ENCODE measurements at regions not wholly inside any gene's neighbourhood (a gene's known extent, or its start where the extent isn't known, plus 50 kb on each side); places are given as distances from the start of the nearest gene placed in this dataset.

GRCh38 chr2:47249157-47249900, 73.0 kb upstream of the CALM2 start:
- no peaks in the 10 kb centered on the region for H3K9me3 ChIP-seq (ENCODE audit: insufficient read depth, low read depth, low read length)
- H3K9me2 ChIP-seq (replicated peaks; ENCODE audit: low read depth, low read length), result no peaks in the 10 kb centered on the region
- no peak overlapping the region for H3K9ac ChIP-seq (ENCODE audit: low read depth, low read length, poor library complexity, severe bottlenecking)
- H3K79me2 ChIP-seq (ENCODE audit: insufficient read depth, low read length), result no peaks in the 10 kb centered on the region
- no peaks in the 10 kb centered on the region for H3K4me1 ChIP-seq (ENCODE audit: insufficient read depth, low read length, poor library complexity, severe bottlenecking)
- H2AFZ ChIP-seq (ENCODE audit: low read length), result no peak overlapping the region
- no peak overlapping the region for H3K4me3 ChIP-seq (ENCODE audit: low read length, poor library complexity, severe bottlenecking)
- no peaks in the 10 kb centered on the region for H3F3A ChIP-seq (ENCODE audit: low read depth)
- H3K4me2 ChIP-seq (ENCODE audit: low read depth, low read length, poor library complexity, severe bottlenecking), result no peak overlapping the region
- no peaks in the 10 kb centered on the region for H3K27me3 ChIP-seq (ENCODE audit: insufficient read depth, low read length, poor library complexity, severe bottlenecking)
- TF ChIP-seq EZH2phosphoT487 (IDR thresholded peaks at IDR 0.05; ENCODE audit: borderline replicate concordance) (no peak), CTCF (conservative IDR thresholded peaks at IDR 0.05; ENCODE audit: low read length) (no peak)
- H4K20me1 ChIP-seq (ENCODE audit: insufficient read depth, low read length, poor library complexity, severe bottlenecking), result no peaks in the 10 kb centered on the region
- H3K36me3 ChIP-seq (ENCODE audit: insufficient read depth, low read length), result no peaks in the 10 kb centered on the region

GRCh38 chr2:47243596-47244323, 67.4 kb upstream of the CALM2 start:
- H2AFZ ChIP-seq (ENCODE audit: low read length), result no peak overlapping the region
- H4K20me1 ChIP-seq (ENCODE audit: insufficient read depth, low read length, poor library complexity, severe bottlenecking), result no peaks in the 10 kb centered on the region
- H3K4me3 ChIP-seq (ENCODE audit: low read length, poor library complexity, severe bottlenecking), result no peak overlapping the region
- no peaks in the 10 kb centered on the region for H3K79me2 ChIP-seq (ENCODE audit: insufficient read depth, low read length)
- TF ChIP-seq EZH2phosphoT487 (IDR thresholded peaks at IDR 0.05; ENCODE audit: borderline replicate concordance) (no peak), CTCF (conservative IDR thresholded peaks at IDR 0.05; ENCODE audit: low read length) (no peak)
- H3K4me1 ChIP-seq (ENCODE audit: insufficient read depth, low read length, poor library complexity, severe bottlenecking), result no peaks in the 10 kb centered on the region
- no peak overlapping the region for H3K4me2 ChIP-seq (ENCODE audit: low read depth, low read length, poor library complexity, severe bottlenecking)
- no peaks in the 10 kb centered on the region for H3K9me3 ChIP-seq (ENCODE audit: insufficient read depth, low read depth, low read length)
- H3F3A ChIP-seq (ENCODE audit: low read depth), result no peaks in the 10 kb centered on the region
- no peaks in the 10 kb centered on the region for H3K27me3 ChIP-seq (ENCODE audit: insufficient read depth, low read length, poor library complexity, severe bottlenecking)
- no peaks in the 10 kb centered on the region for H3K36me3 ChIP-seq (ENCODE audit: insufficient read depth, low read length)
- H3K9me2 ChIP-seq (replicated peaks; ENCODE audit: low read depth, low read length), result no peaks in the 10 kb centered on the region
- no peak overlapping the region for H3K9ac ChIP-seq (ENCODE audit: low read depth, low read length, poor library complexity, severe bottlenecking)

GRCh38 chr2:47241715-47242114, 65.4 kb upstream of the CALM2 start:
- no peaks in the 10 kb centered on the region for H3F3A ChIP-seq (ENCODE audit: low read depth)
- H3K9me2 ChIP-seq (replicated peaks; ENCODE audit: low read depth, low read length), result no peaks in the 10 kb centered on the region
- H2AFZ ChIP-seq (ENCODE audit: low read length), result no peak overlapping the region
- H3K9ac ChIP-seq (ENCODE audit: low read depth, low read length, poor library complexity, severe bottlenecking), result no peak overlapping the region
- no peaks in the 10 kb centered on the region for H3K9me3 ChIP-seq (ENCODE audit: insufficient read depth, low read depth, low read length)
- no peaks in the 10 kb centered on the region for H3K36me3 ChIP-seq (ENCODE audit: insufficient read depth, low read length)
- H3K4me1 ChIP-seq (ENCODE audit: insufficient read depth, low read length, poor library complexity, severe bottlenecking), result no peaks in the 10 kb centered on the region
- H3K4me3 ChIP-seq (ENCODE audit: low read length, poor library complexity, severe bottlenecking), result no peak overlapping the region
- TF ChIP-seq EZH2phosphoT487 (IDR thresholded peaks at IDR 0.05; ENCODE audit: borderline replicate concordance) (no peak), CTCF (conservative IDR thresholded peaks at IDR 0.05; ENCODE audit: low read length) (no peak)
- H3K79me2 ChIP-seq (ENCODE audit: insufficient read depth, low read length), result no peaks in the 10 kb centered on the region
- H3K27me3 ChIP-seq (ENCODE audit: insufficient read depth, low read length, poor library complexity, severe bottlenecking), result no peaks in the 10 kb centered on the region
- no peaks in the 10 kb centered on the region for H4K20me1 ChIP-seq (ENCODE audit: insufficient read depth, low read length, poor library complexity, severe bottlenecking)
- no peak overlapping the region for H3K4me2 ChIP-seq (ENCODE audit: low read depth, low read length, poor library complexity, severe bottlenecking)
